Tibial artery (tissue), 4 donors: ENCODE measurements at regions not wholly inside any gene's neighbourhood (a gene's known extent, or its start where the extent isn't known, plus 50 kb on each side); places are given as distances from the start of the nearest gene placed in this dataset.

Source experiments
- DNase-seq, 2 donors: peaks; one replicate each; pipeline ENCODE4 v3.0.0-alpha.2; 2019
- H3K27ac ChIP-seq, 2 donors: fragments of 200-600 bp; sonication (generic) in 1 of 2; 1 replicate in 1 of 2; 2 replicates in 1 of 2; pipeline ENCODE4 v1.5.1; 2018 to 2019; ENCODE audit warnings: mild to moderate bottlenecking in 1 of 2
- H3K27me3 ChIP-seq, 2 donors: fragments of 200-600 bp; sonication (generic) in 1 of 2; one replicate each; pipeline versions ENCODE4 v1.5.1 to v1.6.0; 2016 to 2019
- H3K36me3 ChIP-seq, 3 donors: fragments of 200-600 bp; sonication (generic) in 2 of 3; one replicate each; pipeline ENCODE4 v1.5.1; 2016 to 2019; ENCODE audit warnings: mild to moderate bottlenecking in 2 of 3
- H3K4me1 ChIP-seq, 4 donors: fragments of 200-600 bp; sonication (generic) in 2 of 4; 1 replicate in 3 of 4; 2 replicates in 1 of 4; pipeline ENCODE4 v1.5.1; 2016 to 2019
- H3K4me3 ChIP-seq, 2 donors: fragments of 200-600 bp; sonication (generic) in 1 of 2; 1 replicate in 1 of 2; 2 replicates in 1 of 2; pipeline ENCODE4 v1.5.1; 2018 to 2019; ENCODE audit warnings: mild to moderate bottlenecking in 2 of 2
- H3K9me3 ChIP-seq, 3 donors: fragments of 200-600 bp; sonication (generic) in 1 of 3; one replicate each; pipeline ENCODE4 v1.5.1; 2016 to 2019
- CTCF ChIP-seq, 2 experiments: fragments of 200-600 bp in 1 of 2; fragments of 450-650 bp in 1 of 2; IDR thresholded peaks; one replicate each; pipeline ENCODE4 v1.5.1; 2017 to 2019; ENCODE audit warnings: antibody characterized with exemption in 2 of 2, mild to moderate bottlenecking in 1 of 2, moderate library complexity in 1 of 2
- intact Hi-C: fragments of 100-400 bp; cut with DNase I; formaldehyde crosslinking; loops from one replicate; pipeline ENCODE4 v1.15.0; 2023; ENCODE audit warnings: low total_unique reads

DNA sequence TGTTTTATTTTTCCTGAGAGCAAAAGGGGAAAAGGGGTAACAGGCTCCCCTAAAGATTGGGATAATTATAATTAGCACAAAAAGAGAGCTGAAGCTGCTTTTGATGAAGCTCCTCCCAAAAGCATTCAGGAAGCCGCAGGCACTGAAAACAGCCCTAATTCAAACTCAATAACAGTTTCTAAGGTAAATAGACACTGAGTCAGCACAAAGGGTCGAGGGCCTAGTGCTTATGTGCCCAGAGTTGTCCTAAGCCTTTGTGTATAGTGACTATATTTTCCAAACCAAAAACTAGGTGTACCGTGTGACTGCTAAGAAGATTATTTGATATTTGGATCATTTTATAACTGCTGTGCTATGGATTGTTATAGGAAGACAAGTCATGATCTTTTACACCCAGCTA, 67.7 kb downstream of the HMHB1 start:
- DNase-seq, result no peak
- no peak overlapping the region for H3K27ac ChIP-seq
- TF ChIP-seq CTCF (IDR thresholded peaks at IDR 0.05), result no peak

DNA sequence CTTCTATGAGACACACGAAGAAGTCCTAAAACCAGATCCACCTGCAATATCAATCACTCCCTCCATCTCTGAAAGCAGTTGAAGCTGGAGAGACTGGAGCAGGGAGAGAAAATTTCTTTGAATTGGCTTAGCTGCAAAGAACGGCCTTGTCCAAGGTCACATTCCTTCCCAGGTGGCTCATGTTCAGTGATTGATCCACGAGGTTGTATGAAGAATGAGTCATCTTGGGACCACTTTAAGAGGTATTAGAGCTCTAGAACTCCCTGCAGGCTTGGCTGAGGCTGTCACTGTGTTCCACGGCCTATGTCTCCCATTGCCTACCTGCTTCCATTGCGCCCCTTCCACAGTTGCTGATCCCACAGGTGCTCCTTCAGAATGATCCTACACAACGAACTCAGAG, 68.2 kb downstream of the HMHB1 start:
- Histone ChIP-seq H3K4me1 (no peaks in the 10 kb centered on the region), H3K36me3 (no peaks in the 10 kb centered on the region), H3K27ac (no peak overlapping the region), H3K27me3 (no peaks in the 10 kb centered on the region), H3K9me3 (no peaks in the 10 kb centered on the region), H3K4me3 (no peak overlapping the region)
- TF ChIP-seq CTCF (IDR thresholded peaks at IDR 0.05), result no peak
- intact Hi-C loops, result no loop called here
- no peak for DNase-seq

More for the DNA sequence above, 67.7 kb downstream of the HMHB1 start:
- H3K4me3 ChIP-seq, result no peak overlapping the region
- H3K36me3 ChIP-seq, result no peaks in the 10 kb centered on the region
- intact Hi-C loops, result no loop called here
- no peaks in the 10 kb centered on the region for H3K27me3 ChIP-seq
- H3K4me1 ChIP-seq, result no peaks in the 10 kb centered on the region
- H3K9me3 ChIP-seq, result no peaks in the 10 kb centered on the region

GRCh38 chr5:143882520-143882919, 70.6 kb downstream of the HMHB1 start:
- H3K4me3 ChIP-seq, result no peak overlapping the region
- H3K4me1 ChIP-seq, result peaks cover 0 to 17% (median 6%) of the 10 kb centered on the region in 4 donors
- no peak overlapping the region for H3K27ac ChIP-seq
- H3K27me3 ChIP-seq, result no peaks in the 10 kb centered on the region
- TF ChIP-seq CTCF (IDR thresholded peaks at IDR 0.05), result no peak
- no peak for DNase-seq
- no peaks in the 10 kb centered on the region for H3K36me3 ChIP-seq
- H3K9me3 ChIP-seq, result no peaks in the 10 kb centered on the region
- intact Hi-C loops, result no loop called here

DNA sequence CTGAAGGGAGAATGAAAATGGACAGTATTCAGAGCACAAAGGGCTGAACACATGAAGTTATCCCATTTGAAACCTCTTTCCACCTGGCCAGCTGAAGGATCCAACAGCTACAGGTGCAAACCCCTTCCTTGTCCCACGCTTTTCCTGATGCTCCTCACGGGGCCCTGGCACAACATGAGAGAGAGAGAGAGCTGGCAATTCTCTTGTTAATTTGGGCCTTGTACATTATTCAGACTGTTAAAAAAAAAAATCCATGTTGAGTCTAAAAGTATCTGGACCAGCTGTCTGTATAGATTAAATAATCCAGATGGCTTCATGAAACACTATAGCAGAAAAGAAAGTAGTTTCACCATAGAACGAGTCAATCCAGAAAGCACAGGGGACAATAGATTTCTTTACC, 74.1 kb downstream of the HMHB1 start:
- no peak for TF ChIP-seq CTCF (IDR thresholded peaks at IDR 0.05)
- Histone ChIP-seq H3K36me3 (no peaks in the 10 kb centered on the region), H3K27me3 (no peaks in the 10 kb centered on the region), H3K4me1 (peaks cover 0 to 27% (median 10%) of the 10 kb centered on the region in 4 donors), H3K9me3 (no peaks in the 10 kb centered on the region), H3K4me3 (no peak overlapping the region), H3K27ac (peak overlapping the region in 1 of 2 donors; percentile 46)
- no peak for DNase-seq
- intact Hi-C loops, result no loop called here

- no peaks in the 10 kb centered on the region for H3K9me3 ChIP-seq
- TF ChIP-seq CTCF (IDR thresholded peaks at IDR 0.05), result no peak
- H3K36me3 ChIP-seq, result no peaks in the 10 kb centered on the region
- peaks cover 0 to 27% (median 10%) of the 10 kb centered on the region in 4 donors for H3K4me1 ChIP-seq
- intact Hi-C loops, result no loop called here
- no peaks in the 10 kb centered on the region for H3K27me3 ChIP-seq
- peak; percentile 26 to 69 for DNase-seq
- H3K4me3 ChIP-seq, result peak overlapping the region in 1 of 2 donors; percentile 4
- peak overlapping the region in 1 of 2 donors; percentile 46 for H3K27ac ChIP-seq
These were observed 75.0 kb downstream of the HMHB1 start for GRCh38 chr5:143886651-143887638.
